HG03439 (cell line): ENCODE measurements at regions not wholly inside any gene's neighbourhood (a gene's known extent, or its start where the extent isn't known, plus 50 kb on each side); places are given as distances from the start of the nearest gene placed in this dataset.
"Not testable (repeated sequence)": the region's sequence is repeated elsewhere in the genome, so short reads cannot be mapped to it uniquely, and the experiment has no call there.

Source experiments
- ATAC-seq: cut with Tn5 transposase; IDR thresholded peaks from one replicate; pipeline ENCODE4 v1.9.1; 2021; ENCODE audit warnings: mild to moderate bottlenecking, moderate library complexity; ENCODE audit not compliant: unreplicated experiment

- no peak for ATAC-seq
Observed at GRCh38 chr7:114802632-114803031, 119.3 kb upstream of the MDFIC start.

DNA sequence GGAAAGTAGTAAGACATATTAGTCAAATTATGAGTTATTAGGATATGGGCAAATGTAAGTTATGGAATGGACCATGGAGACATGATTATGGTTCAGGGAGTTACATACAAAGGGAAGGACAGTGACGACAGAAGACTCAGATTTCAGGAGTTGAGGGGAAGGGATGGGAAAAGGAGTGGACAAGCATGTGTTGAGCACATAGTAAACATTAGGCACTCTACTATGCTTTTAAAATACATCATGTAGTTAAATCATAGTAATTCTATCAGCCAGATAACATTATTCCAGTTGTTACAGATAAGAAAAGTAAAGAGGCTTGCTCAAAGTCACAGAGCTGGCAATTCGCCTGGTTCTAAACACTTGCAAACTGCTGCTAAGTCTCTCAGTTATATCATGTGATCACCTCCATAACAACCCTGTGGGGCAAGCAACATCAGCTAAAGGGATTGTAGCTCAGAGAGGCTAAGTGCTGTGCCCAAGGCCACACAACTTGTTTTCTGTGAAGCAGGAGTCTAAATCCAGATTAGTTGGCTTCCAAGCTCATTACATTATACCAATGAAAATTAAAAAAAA is 115.2 kb upstream of the MDFIC start:
- no peak for ATAC-seq

DNA sequence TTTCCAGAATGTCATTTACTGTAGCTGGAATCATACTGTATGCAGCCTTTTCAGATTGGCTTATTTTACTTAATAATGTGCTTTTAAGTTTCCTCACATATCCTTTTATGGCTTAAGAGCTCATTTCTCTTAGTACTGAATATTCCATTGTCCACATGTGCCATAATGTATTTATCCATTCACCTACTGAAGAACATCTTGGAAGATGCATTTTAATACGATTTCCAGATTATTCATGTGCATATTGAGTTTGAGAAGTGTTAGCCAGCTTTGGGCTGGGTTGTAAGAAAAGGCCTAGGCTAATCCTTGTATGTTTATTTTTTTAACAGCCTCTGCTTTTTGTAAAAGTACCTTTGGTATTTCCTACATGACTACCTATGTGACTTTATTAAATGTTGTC is 109.3 kb upstream of the MDFIC start:
- no peak for ATAC-seq

DNA sequence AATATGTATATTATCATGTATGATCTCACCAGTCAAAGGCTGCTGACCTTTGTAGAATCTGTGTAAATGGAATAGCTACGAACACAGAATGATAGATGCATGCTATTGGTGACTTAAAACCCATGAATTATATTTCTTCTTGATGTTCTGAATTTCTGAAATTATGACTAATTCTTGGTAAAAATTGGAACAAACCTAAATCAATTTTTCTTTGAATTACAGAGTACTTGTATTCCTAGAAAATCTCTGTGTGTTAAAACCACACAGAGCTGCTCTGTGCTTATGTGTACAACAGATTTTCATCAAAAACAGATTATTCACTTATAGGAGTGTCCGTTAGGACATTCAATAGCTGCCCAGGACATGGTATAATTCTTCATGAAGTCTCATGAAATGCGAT is 108.3 kb upstream of the MDFIC start:
- ATAC-seq, result no peak

GRCh38 chr7:114817036-114817435 is 104.9 kb upstream of the MDFIC start:
- ATAC-seq, result not testable (repeated sequence)

DNA sequence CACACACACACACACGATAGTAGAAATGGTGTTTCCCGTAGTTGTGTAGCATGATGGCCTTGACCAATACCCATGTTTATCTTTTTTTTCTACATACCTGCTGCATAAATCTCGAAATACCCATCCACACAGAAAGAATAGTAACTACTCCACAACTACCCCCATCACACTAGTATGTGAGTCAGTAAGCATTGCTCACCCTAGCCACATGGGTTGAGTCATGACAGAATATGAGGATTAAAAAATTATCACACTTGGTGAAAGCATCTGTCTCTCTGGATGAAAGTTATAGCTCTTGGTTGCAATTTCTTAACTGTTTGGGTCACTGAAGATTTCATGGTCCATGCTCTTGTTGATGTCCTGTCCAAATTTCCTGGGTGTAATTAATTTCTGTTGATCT is 103.4 kb upstream of the MDFIC start:
- ATAC-seq, result no peak

GRCh38 chr7:114819616-114820362 is 102.1 kb upstream of the MDFIC start:
- no peak for ATAC-seq

- ATAC-seq, result no peak
Observed at GRCh38 chr7:114821030-114821900, 100.6 kb upstream of the MDFIC start.

DNA sequence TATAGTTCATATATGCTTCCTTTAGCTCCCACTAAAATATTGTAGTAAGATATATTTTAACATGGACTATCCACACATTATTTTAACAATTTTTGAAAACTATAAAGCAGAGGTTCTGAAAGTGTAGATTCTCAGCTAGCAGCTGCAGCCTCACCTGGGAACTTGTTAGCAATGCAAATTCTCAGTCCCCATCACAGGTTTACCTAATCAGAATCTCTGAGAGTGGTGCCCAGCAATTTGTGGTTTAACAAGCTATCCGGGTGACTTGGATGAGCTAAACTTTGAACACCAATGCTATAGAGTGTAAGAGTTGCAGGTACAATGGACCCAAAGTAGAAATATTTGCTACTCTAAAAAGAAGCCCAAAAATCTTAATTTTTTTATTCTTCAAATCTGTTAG is 99.8 kb upstream of the MDFIC start:
- no peak for ATAC-seq

- no peak for ATAC-seq
Observed at GRCh38 chr7:114822844-114823243, 99.0 kb upstream of the MDFIC start.

- no peak for ATAC-seq
Observed at GRCh38 chr7:114823290-114823689, 98.6 kb upstream of the MDFIC start.

DNA sequence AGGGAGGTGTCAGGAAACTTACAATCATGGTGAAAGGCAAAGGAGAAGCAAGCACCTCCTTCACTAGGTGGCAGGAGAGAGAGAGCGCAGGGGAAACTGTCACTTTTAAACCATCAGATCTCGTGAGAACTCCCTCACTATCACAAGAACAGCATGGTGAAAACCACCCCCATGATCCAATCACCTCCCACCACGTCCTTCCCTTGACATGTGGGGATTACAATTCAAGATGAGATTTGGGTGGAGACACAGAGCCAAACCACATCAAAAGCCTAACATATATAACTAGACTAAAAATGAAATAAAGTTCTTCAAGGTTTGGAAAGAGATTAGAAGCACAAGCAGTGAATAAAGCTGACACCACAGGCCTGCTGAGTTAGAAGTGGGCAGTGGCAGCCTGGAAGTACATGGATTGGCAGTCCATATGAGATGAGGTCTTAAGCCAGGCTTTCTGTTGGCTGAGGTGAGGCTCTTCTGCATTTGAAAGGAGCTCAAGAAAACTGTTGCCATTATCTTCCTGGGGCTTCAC is 96.4 kb upstream of the MDFIC start:
- no peak for ATAC-seq

GRCh38 chr7:114830952-114831351 is 90.9 kb upstream of the MDFIC start:
- ATAC-seq, result no peak

DNA sequence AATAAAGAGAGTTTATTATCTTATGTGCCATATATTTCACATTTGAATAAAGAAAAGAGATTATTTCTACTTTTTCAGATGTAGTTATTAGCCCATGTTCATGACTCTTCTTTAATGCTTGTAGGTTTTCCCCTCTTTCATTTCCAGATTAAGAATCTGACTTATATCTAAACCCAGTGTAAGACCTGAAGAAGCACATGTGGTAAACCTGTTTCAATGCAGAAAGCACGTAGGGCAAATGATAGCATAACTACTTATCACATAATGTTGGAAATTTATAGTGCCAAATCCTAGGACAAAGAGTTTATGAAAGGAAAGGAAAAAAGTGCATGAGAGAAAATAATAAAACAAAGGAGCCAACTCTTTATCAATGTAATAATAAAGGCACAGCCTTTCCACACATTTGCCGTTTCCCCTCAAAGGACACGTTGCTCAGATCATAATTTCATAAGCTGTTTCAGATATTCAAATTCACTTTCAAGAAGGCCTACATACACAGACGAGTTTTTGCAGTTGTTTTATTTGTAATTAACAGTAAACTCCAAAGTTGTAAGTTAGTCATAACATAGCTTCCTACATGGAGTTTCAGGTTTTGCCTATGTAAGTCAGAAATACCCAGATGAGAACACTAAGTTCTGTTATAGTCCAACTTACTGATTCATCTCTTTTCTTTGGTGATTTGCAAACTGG is 88.8 kb upstream of the MDFIC start:
- ATAC-seq, result peak; percentile 97

DNA sequence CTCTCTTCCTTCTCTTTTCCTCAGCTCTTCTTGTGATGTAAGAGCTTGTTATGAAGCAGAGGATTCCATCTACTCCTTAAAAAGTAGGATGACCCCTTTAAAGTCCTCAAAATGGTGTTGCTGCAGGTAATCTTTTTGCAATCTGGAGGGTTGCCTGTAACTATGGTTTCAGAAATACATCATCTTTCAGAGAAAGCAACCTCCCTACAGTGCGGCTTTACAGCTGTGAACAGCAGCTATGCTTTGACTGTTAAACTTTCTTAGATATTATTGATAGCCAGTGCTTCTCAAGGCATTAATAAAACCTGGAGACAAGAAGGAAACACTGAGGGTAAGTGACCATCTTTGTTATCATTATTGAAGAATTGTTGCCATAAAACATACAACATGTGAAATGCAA is 86.6 kb upstream of the MDFIC start:
- ATAC-seq, result no peak

DNA sequence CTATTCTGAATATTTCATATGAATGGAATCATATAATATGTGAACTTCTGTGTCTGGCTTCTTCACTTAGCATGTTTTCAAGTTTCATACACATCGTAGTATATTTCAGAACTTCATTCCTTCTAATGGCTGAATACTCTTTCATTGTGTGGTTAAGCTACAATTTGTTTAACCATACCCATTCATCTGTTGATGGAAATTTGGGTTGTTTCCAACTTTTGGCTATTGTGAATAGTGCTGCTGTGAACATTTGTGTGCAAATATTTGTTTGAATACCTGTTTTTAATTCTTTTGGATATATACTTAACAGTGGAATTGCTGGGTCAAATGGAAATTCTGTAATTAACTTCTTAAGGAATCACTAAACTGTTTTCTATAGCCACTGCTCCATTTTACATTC is 86.0 kb upstream of the MDFIC start:
- no peak for ATAC-seq

- ATAC-seq, result no peak
Observed at GRCh38 chr7:114842551-114843065, 79.3 kb upstream of the MDFIC start.

DNA sequence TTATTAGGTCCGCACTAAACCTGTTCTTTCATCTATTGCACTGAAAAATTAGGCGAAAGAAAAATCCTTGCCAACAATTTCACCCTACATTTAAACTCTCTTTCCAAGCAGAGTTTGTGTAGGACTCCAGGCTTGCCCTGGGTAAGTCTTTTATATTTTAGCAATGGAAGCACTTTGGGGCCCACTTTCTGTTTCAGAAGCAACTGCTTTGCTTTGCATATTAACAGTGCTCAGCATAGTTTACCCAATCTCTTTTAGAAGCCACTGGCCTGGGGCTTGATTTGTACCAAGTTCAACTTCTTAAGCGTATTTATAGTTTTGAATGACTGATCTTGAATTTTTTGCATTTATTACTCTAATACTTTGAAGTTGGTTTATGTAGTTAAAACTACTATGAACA is 78.8 kb upstream of the MDFIC start:
- ATAC-seq, result no peak

DNA sequence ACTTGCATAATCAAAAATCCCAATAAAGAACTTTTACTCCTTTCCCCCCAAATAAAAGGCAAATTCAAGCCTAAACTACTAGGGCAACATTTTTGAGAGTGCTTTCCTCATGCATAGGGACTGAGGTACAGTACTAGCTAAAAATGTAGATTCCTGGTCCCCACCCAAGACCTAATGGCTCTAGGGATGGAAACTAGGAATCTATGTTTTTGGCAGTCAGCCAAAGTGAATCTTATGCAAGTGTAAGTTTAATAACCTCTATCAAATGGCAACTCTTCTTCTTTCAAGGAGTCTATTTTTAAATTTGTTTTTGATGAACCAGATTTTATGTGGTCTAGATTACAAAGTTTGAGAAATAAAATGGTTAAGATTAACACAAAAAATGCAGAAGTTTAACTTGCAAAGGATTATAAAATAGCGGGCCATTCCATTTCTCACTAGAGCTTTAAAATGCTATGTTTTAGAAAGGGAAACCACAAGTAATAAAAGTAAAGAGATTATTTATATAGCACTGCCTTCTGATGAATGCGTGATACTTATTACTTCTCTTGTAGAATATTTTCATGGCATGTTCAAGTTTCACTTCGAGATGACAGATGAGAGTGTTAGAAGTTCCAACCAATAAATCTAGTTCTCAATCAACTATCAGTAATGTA is 70.4 kb upstream of the MDFIC start:
- no peak for ATAC-seq

DNA sequence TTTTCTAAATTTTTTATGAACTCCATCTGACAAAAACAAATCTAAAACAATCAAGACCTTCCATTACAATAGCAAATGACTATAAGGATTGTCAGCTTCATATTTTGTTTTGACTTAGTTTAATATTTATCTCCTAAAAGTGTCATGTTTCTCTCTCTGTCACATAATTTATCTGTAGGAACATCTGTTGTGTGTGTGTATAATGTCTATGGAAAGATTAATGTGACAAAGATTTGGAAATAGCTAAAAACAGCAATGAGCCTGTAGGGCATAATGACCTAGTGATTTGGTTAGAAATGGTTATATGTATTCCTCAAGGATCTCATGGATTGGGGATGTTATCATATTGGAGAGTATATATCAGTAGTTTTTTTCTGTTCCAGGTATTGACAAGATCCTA is 69.6 kb upstream of the MDFIC start:
- ATAC-seq, result no peak
